ENCODE measurements at regions not wholly inside any gene's neighbourhood (a gene's known extent, or its start where the extent isn't known, plus 50 kb on each side); places are given as distances from the start of the nearest gene placed in this dataset.

DNA sequence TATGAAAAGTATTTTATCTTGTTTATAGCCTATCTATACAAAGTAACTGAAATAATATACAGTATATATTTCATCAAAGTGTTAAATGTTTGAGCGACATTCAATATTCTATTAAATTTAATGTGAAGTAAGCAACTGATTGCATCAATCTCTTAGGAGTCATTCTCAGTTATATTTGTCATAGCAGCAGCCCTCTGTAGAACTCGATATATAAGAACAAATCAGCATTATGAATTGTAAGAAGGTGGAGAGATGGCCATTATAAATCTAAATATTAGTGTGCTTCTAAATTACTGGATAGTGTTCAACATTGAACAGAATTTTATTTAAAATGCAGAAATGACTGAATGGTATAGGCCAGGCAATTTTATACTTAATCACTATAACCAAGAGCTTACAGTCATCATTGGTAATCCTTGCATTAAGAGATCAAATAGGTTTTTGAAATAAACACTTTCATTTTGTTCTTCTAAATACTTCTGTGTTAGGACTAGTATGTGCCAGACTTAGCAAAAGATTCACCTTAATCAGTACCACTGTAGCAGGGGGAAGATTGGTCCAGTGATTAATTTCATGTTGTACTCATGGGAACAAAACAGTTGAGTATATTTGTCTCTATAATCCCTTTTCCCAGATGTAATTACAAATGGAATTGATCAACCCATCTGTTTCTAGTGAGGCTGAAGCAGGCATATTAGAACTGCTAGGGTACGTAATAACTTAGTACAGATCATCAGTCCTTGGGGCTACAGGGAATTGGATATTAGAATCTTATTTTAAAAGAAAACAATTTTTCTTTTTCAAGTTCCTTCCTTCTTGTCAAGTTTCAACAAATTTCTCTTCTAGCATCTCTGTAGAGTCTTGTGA lies 108.3 kb upstream of the TYRP1 start:
- TF ChIP-seq ZNF274 (IDR thresholded peaks at IDR 0.05; ENCODE audit: low read depth, low read length): no peak
- TF ChIP-seq YY1 (IDR thresholded peaks at IDR 0.05; ENCODE audit: insufficient read depth, insufficient read length): no peak
- TF ChIP-seq SUZ12 (IDR thresholded peaks at IDR 0.05; ENCODE audit: extremely low read depth, insufficient read depth, insufficient read length): no peak
